ENCODE measurements at regions not wholly inside any gene's neighbourhood (a gene's known extent, or its start where the extent isn't known, plus 50 kb on each side); places are given as distances from the start of the nearest gene placed in this dataset.
"Not testable (repeated sequence)": the region's sequence is repeated elsewhere in the genome, so short reads cannot be mapped to it uniquely, and the experiment has no call there.

DNA sequence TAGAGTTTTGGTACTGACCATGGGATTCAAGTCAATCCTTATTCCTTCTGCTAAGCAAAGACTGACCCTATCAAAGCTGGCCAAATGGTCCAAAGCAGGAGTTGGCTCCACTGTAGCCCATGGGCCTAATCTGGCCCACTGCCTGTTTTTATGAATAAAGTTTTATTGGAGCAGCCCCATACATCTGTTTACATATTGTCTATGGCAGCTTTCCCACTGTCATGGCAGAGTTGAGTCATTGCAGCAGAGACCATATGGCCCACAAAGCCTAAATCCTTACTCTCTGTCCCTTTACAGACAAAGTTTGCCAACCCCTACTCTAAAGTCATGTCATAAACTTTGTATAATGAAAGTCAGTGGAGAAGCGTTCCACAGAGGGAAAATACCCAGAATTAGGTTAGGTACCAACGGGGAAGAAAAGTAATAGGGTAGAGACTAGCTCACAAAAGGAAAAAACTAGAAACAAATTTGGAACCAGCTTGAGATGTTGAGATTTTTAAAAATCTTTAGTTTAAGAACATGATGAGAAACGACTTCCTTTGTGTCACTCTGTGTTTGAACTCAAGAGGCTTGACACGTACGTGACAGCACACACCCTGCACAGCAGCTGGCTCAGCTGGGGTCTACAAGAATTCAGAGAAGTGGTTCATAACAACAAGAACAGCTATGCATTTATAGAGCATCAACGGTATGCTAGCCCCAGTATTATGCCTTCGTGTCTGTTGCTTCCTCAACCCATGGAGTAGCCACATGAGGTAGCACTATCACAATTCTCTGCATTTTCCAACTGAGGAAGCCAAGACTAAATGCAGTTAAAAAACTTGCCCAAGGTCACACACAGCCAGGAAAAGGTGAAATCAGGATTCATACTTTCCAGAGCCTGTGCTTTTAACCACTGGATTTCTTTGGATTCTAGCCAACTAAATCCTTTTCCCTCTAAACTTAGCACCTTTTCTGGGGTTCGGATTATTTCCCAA is 198.9 kb upstream of the WWC1 start:
- DNase-seq: no peak

DNA sequence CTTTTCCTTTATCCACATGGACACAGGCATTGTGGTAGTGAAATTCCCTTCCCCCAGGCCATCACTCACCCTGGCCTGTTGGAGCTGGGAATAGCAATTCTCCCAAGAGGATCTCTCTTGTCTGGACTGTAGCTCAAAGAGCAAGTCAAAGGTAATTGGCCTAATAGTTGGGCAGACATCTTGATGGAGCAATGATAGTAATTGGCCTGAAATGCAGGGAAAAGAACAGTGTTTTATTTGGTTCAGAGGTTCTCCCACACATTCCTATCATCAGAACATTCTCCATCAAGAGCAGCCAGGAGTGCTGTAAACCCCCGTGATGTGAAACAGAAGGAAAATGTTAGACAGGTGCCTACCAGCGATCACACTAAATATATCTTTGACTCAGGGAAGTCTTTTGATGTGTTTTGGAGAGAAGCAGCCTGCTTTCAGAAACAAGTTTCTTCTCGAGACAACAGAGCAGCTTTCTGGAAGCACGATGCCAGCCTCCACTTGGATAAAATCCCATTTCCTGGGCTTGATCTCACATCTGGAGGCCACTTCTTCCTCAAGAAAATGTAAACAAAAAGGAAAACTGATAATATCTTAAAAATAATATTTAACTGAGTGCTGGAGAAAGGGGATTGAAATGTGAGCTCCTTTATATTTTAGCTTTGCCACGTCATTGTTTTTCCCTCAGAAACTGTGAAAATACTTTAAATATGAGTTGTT is 198.1 kb upstream of the WWC1 start:
- DNase-seq: no peak

DNA sequence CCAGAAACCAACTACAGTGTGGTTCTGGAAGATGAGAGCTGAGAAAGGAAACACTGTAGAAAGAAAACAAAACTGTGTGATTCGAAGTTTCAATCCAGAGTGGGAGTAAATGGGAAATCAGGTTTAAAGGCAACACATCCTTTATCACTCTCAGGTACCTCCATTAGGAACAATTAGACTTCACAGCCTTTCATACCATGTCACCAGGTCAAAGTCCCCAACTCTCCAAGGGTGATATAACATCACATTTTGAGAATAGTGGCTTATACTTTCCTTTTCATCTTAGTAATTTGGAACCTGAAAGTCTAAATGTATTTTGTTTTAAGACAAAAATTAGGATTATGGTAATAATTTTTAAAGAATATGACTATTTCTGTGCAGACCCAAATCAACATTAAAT is 194.9 kb upstream of the WWC1 start:
- no peak for DNase-seq

GRCh38 chr5:168097876-168098653 is 193.4 kb upstream of the WWC1 start:
- DNase-seq: no peak

DNA sequence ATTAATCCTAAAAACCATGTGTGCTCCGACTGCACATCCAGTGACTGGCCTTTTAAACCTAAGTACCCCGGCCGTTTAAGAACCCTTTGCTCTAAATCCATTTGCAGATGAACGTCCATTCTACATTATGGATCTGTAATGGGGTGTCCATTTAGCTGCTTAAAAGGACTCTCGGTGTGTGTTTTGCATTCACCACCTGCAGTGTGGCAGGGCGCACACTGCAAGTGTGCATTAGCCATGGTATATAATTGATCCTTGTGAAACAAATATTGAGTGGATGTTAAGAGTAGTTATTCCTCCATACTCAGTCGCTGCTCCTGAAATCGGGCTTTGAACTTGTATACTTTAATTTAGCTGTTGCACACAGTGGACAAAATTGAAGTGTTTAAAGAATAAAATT is 190.1 kb upstream of the WWC1 start:
- DNase-seq: no peak

- not testable (repeated sequence) for DNase-seq
These were observed 188.4 kb upstream of the WWC1 start for GRCh38 chr5:168103018-168103417.

DNA sequence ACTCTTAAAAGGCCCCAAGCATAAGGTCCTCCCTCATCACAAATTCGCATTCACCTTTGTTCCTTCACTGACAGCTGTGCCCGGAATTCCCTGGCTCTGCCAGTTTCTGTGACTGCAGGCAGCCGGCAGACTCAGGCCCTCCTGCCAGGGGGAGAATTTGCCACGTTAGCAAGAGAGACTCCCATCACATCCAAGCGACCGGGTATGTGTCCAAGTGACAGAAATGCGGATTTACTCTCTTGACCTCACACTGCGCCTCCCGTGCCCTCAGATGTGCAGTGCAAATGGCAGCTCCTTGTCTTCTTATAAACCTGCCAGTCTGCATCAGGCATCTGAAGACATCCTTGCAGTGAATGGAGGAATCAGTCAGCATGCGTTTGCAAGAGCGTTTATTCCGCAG is 187.1 kb upstream of the WWC1 start:
- DNase-seq: no peak

GRCh38 chr5:168104811-168105481 is 186.5 kb upstream of the WWC1 start:
- no peak for DNase-seq

DNA sequence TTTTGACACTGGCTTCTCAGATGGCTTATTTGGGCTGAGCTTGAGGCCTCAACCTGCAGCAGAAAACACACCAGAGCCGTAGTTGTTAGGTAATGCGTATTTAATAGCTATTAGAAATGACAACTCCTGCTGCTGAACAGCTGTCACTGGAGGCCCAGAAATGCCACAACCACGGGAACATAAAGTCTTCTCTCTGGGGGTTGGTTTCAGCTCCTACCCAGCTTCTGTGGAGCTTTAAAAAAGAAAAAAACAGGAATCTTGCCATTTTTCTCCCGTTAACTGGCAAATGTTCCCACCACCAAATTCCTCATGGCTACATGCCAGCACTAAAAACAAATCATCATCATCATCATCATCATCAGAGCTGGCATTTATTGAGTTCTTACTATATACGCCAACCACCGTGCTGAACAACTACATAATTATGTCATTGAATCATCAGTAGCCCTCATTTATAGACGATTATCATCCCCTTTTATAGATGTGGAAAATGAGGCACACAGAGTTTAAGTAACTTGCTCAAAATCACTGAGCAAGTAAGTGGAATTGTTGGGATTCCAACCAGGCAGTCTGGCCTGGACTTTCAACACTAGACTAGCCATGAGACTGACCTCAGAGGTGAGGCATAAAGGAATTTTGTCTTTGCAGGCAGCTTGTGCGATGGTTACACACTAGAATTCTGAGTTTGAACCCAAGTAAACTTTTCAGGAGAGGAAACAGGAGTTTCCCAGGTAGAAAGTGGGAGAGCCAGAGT is 185.3 kb upstream of the WWC1 start:
- no peak for DNase-seq

DNA sequence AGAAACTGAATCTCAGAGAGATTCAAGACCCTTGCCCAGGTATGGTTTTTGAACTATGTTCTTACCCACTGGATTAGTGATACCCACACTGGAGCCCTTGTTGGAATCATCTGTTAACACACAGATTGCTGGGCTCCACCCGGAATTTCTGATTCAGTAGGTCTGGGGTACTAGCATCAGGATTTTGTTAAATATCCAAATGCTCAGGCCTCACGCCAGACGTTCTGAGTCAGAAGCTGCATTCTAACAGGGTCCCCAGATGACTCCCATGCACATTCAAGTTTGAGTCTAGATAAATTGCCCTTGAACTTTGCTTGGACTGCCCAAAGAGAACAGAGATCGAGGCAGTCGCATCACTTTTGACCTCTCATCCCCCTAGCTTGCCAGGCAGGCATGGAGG is 182.0 kb upstream of the WWC1 start:
- DNase-seq: no peak

DNA sequence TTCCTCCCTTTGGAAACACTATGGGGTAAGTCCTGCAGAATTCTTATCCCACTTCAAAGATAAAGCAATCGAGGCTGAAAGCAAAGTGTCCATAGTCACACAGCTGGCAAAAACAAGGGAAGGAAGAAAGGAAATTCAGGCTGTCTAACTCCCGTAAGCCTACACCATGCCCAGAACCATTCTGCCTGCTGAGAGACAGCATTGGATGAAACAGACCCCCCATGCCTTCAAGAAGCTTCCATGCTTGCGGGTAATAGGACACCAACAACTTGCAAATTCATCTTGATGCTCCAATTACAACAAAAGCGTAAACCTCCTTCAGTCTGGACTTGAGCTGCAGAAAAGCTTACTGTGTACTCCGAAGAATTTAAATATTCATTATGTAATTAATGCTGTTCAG is 181.1 kb upstream of the WWC1 start:
- DNase-seq: no peak

GRCh38 chr5:168110870-168111832 is 180.3 kb upstream of the WWC1 start:
- DNase-seq: no peak

DNA sequence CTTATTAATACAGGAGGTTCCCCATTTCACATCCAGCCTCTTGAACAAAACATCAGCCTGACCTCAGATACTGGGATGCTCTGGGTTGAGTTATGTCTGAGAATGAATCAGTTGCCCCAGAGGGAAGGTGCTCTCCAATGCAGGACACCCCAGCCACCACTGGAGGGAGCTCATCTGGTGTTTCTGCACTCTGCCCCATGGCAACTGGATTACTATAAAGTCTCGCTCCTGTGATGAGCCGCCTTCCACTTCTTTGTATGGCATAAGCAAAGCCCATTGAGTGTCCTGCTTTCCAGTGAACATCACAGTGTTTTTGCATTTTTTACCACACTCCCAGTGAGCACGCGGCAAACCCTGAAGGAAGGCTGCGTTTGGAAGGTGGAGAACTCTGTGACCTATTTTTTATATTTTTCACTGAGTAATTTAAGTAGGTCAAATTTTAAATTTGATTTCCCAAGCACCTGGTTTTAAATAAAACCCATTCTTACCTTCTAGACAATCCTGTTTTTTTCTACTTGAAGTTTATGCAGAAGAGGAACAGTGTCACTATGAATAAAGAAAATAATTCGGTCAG is 176.9 kb upstream of the WWC1 start:
- DNase-seq: no peak

- DNase-seq: no peak
These were observed 174.0 kb upstream of the WWC1 start for GRCh38 chr5:168117469-168117868.

DNA sequence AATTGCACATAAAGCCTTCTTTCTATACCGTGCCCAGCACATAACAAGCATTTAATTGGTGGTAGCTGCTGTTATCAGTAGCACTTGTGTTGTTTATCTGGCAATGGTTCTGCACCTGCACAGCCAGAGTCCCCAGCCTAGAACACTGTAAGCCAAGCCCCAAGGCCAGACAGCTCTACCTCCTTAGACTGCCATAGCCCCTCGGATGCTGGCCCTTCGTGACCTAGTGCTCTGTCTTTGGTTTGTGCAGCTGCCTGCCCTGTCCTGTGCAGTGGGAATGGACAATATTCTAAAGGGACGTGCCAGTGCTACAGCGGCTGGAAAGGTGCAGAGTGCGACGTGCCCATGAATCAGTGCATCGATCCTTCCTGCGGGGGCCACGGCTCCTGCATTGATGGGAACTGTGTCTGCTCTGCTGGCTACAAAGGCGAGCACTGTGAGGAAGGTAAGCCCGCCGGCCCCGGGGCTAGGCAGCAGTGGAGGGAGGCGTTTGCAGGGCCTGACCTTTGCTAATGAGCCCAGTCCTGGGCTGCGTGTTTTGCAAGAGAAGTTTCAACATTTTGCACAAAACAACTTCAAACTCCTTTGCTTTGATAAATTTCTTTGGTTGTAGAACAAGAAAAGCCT is 173.3 kb upstream of the WWC1 start:
- no peak for DNase-seq

DNA sequence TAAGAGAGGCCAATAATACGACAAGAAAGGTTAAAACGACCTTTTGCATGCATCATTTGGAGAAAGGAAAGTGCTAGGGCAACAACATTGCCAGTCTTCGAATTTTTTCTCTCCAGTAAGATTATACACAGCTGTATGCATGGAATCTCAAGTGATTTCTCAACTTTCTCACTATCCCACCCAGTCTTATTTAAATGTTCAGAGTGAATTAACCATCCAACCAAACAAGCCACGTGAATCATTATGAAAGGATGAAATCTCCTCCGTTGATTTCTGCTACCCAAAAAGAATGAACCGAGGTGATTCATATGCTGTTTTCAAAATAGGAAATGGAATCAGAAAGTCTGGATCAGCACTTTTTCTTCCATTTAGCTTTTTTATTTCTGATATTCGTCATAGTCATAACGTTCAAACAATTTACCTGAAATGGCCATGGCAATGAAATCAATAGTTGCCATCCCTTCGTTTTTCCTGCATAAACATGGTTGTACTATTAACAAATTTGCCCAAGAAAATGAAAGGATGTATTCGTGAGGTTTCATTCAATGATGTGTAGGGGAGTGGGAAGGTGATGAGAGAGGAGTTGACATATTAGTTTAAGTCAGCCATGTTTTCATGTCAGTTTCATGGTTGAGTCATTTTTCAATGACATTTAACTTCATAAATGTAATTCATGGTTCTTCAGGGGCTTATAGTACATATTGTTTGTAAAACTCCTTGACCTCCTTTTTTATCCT is 170.9 kb upstream of the WWC1 start:
- no peak for DNase-seq

DNA sequence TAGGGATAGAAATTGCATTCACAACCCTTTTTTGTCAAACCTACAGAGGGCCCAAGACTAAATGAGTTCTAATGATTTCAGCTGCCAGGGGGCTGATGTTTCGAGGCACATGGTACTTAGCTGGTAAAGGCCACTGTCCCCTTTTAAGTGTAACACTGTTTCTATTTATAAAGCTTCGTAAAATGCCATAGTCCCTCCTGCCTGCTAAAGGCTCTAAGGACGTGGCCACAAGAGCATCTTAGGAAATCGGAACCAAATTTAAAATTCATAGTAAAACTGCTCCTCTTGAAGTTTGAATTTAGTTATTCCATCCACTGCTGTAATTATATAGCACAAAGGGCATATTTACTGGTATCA is 170.3 kb upstream of the WWC1 start:
- DNase-seq: no peak

Data from muscle of arm (tissue), 1 donor.